GM21526 (cell line): ENCODE measurements at regions not wholly inside any gene's neighbourhood (a gene's known extent, or its start where the extent isn't known, plus 50 kb on each side); places are given as distances from the start of the nearest gene placed in this dataset.
"Not testable (repeated sequence)": the region's sequence is repeated elsewhere in the genome, so short reads cannot be mapped to it uniquely, and the experiment has no call there.

Source experiments
- ATAC-seq: cut with Tn5 transposase; IDR thresholded peaks from one replicate; pipeline ENCODE4 v1.9.1; 2021; ENCODE audit warnings: moderate library complexity; ENCODE audit not compliant: unreplicated experiment, low FRiP score

- ATAC-seq, result no peak
These were observed 134.0 kb upstream of the FAM174A start for GRCh38 chr5:100401149-100401548.

DNA sequence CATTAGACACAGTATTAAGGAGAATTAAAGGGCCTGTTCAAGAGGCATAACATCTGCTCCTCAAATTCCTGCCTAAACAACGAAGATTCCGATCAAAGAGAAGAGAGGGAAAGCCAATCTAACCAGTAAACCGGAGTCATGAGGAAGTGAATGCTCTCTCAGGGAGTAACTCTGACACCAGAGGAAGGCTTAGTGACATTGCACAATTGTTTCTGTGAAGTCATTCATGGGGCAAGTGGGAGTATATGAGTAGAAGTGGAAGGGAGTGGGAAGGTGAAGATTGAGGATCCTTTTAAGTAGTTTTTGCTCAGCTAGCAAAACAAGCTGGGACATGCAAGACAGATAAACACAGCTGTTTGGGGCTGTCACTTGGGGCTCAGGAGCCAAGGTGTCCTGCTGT is 136.4 kb upstream of the FAM174A start:
- not testable (repeated sequence) for ATAC-seq

GRCh38 chr5:100379254-100379858 is 155.8 kb upstream of the FAM174A start:
- not testable (repeated sequence) for ATAC-seq

DNA sequence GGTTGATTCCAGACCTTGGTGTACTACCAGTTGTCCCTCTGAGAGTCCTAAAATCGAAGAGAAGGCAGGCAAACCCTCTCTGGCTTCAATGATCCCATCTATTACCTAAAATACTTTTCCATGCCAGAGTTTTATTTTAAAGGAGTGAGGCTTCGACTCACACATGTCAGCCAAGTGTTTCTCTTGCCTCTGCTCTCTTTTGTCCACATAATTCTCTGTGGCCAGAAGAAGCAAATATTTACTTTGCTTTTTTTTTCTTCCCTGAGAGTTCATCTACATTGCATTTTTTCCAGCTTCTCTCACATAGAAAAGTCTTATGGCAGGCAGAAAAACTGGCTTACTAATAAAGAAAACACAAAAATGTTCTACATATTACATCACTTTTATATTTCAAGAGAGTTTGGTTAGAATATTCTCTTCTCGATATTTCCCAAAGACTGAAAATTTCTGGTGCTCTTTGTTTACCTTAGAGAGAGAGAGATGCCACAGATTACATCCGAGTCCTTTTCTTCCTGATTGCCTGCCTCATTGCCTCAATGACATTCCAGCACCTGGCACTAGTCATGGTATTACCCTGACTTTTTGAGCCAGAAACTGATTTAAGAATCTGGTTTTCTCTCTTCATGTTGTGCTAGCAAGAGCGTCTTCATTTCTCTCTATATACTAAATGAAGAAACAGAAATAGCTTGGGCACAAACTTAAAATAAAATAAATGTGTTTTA is 170.3 kb upstream of the FAM174A start:
- ATAC-seq, result not testable (repeated sequence)

GRCh38 chr5:100364343-100364742 is 170.8 kb upstream of the FAM174A start:
- ATAC-seq, result not testable (repeated sequence)

GRCh38 chr5:100359998-100360397 is 175.2 kb upstream of the FAM174A start:
- not testable (repeated sequence) for ATAC-seq

- ATAC-seq, result not testable (repeated sequence)
These were observed 188.9 kb upstream of the FAM174A start for GRCh38 chr5:100346269-100346668.

DNA sequence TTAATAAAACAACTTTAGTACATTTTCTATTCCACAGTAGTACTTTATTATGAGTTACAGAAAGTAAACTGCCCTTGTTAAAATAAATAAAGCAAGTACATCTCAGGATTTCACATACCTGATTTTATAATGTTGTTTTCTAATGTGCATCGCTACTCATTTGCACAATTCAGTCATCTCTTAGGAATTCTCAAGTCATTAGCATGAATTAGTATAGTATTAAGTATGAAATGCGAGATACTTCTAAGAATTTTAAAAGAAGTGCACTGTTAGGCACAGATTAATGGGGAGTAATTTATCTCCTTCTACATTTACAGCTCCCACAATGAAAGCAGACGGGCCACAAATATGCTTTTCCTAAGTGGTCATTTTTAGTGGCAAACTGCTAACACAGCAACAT is 193.7 kb upstream of the FAM174A start:
- not testable (repeated sequence) for ATAC-seq

DNA sequence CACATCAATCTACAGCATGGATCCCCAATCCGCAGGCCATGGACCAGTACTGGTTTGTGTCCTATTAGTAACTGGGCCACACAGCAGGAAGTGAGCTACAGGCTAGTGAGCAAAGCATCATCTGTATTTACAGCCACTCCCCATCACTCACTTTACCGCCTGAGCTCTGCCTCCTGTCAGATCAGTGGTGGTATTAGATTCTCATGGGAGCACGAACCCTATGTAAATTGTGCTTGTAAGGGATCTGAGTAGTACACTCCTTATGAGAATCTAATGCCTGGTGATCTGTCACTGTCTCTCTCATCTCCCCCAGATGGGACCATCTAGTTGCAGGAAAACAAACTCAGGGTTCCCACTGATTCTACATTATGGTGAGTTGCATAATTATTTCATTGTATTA is 212.7 kb upstream of the FAM174A start:
- ATAC-seq, result no peak

GRCh38 chr5:100319885-100320284 is 215.3 kb upstream of the FAM174A start:
- no peak for ATAC-seq

DNA sequence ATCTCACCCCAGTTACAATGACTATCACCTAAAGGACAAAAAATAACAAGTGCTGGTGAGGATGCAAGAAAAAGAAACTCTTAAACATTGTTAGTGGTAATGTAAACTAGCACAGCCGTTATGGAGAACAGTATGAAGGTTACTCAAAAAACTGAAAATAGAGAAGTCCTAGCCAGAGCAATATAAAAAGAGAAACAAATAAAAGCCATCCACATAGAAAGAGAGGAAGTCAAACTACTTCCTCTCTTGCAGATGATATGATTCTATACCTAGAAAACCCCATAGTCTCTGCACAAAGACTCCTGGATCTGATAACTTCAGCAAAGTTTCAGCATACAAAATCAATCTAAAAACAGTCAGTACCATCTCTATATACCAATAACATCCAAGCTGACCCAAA is 221.5 kb upstream of the FAM174A start:
- no peak for ATAC-seq

DNA sequence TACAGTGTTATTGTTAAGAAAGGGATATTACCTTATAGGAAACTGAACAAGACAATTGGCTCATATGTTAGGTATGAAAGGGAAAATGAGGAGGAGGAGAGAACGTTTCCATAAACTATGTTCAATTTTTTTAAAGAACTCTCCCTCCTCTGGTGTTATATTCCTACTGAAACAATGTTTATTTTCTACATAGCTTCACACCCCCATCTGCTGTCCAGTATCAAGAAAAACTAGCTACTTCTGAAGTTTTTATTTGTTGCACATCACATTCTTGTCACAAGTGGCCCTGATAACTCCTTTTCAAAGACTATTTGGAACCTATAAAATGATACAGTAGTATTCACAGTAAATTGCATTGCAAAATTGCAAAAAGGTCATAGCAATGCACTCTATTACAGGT is 223.4 kb upstream of the FAM174A start:
- ATAC-seq, result no peak

DNA sequence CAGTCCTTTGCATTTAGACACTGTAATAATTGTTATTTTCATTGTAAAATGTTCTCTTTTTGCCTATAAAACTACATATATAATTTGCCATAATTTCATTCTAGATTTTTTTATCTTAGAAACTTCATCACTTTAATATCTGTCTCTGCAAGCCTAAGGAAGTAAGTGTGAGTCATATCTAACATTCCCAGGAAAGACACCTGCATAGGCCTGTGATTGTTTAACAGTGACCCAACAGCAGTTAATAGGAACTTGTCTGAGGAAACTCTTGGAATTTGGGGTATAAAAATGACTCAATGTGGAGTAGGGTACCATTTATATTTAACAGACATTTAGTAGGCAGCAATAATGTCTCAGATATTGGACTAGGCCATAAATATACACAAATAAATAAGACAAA is 229.2 kb upstream of the FAM174A start:
- no peak for ATAC-seq

DNA sequence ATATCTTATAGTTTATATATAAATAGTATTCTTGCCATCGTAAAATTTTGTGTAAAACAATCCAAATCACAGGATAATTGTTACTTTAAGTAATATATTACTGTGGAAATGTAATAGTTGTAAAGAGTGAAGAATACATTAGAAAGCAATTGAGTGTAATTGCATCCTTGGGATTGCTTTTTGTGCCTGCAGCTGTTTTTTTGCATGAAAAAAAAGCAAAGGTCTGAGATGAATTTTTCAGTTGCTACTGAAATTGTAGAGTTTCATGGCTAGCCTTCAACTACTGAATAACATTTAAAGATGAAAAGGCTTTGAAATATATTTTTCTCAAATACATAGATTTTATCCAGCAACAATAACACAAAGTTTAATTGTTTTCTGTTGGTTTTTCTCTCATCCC is 232.0 kb upstream of the FAM174A start:
- ATAC-seq, result no peak

DNA sequence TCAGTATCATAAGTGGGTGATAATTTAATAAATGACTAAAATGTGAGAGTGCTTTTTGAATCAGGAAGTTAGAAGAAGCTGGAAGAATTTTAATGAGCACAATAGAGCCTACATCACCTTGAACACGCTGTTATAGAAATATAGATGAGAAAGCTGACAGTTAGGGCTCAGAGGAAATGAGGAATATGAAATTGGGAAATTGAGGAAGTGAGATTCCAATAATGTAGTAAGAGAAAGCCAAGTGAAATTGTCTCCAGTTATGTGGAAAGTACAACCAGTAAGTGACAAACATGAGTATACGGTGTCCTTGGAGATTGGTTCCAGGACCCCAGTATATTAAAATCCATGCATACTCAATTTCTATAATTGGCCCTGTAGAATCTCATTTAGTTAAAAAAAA is 235.9 kb upstream of the FAM174A start:
- no peak for ATAC-seq

DNA sequence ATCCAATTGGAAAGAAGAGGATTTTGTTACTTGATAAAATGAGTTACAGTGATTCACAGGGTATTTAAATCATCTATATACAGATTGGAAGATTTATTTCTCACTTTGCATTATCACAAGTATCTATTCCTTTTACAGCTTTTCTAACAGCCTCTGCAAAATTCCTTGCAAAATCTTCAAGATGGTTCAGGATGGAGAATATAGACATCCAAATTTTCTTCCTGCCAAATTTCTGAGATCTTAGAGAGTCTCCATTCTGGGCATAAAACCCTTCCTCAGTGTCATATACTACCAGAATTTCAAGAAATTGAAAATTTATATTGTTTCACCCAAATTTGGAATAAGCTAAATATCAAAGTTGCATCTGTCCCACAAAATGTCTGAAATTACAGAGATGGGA is 259.1 kb upstream of the FAM174A start:
- ATAC-seq, result no peak

DNA sequence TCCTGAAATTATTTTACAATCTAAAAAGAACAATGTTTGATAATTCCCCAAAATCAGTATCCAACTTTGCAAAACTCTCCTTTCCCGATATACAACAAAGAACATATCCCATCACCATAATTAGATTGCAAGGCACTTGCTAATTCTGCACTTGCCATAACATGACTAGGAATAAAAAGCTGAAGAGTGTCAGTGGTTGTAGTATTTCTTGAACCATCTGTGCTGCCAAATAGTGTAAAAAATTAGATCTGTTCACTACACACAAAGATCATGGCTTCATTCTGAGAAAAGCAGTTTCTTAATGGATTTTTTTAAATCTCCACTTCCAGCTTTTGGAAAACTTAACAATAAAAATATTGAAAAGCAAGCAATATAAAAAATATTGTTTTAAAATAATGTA is 259.5 kb upstream of the FAM174A start:
- ATAC-seq, result no peak

GRCh38 chr5:100273846-100274580 is 261.2 kb upstream of the FAM174A start:
- no peak for ATAC-seq

DNA sequence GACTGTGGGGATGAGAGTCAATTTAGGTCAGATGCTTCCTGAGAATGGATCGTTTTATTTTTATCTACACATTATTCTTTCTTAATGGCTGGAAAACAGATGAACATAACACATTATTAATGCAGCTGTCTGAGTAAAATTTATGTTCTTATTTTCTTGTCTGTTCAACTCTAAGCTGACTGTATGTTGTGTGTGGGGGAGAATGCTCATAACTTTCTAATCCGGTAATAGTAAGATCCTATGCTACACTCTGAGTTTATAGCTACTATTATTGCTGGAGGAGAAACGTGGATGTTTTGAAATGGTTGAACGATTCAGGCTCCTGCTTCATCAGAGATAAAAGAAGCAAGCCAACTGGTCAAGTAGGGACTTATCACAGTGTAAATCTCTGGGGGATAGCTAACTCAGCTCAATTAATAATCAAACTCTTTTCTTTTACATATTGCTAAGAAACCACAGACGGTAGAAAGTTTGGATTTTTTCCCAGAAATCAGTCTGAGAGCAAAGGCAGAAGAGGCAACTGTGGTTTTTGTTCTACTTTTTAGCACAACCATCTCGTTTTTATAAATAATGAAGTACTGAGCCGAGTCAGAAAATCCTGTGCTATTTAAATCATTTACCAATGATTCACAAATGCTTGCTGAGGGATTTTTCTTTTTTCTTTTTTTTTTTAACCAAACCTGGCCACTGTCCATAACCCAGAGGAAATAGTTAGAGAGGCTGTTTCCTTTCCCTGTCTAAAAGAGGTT is 265.0 kb upstream of the FAM174A start:
- ATAC-seq, result no peak

- ATAC-seq, result no peak
These were observed 274.2 kb upstream of the FAM174A start for GRCh38 chr5:100260968-100261367.

- ATAC-seq, result no peak
These were observed 282.2 kb upstream of the FAM174A start for GRCh38 chr5:100252944-100253343.
